Muscle of leg (tissue), 3 donors: ENCODE measurements at regions not wholly inside any gene's neighbourhood (a gene's known extent, or its start where the extent isn't known, plus 50 kb on each side); places are given as distances from the start of the nearest gene placed in this dataset.
A peak's percentile ranks its signal among the peaks of the same experiment; 100 is the strongest.

Experiments used
- DNase-seq: peaks from one replicate; pipeline ENCODE4 v3.0.0; 2013
- H3K27ac ChIP-seq: one replicate; pipeline ENCODE4 v1.5.1; 2013; ENCODE audit warnings: mild to moderate bottlenecking, low read length, control low read depth
- H3K27me3 ChIP-seq: one replicate; pipeline ENCODE4 v1.6.1; 2013; ENCODE audit warnings: low read length; ENCODE audit not compliant: control insufficient read depth, insufficient read depth
- H3K36me3 ChIP-seq: one replicate; pipeline ENCODE4 v1.6.1; 2013; ENCODE audit warnings: low read length; ENCODE audit not compliant: control insufficient read depth, insufficient read depth
- H3K4me1 ChIP-seq: one replicate; pipeline ENCODE4 v1.6.1; 2013; ENCODE audit warnings: low read length; ENCODE audit not compliant: control insufficient read depth, insufficient read depth
- H3K4me3 ChIP-seq: one replicate; pipeline ENCODE4 v1.5.1; 2013; ENCODE audit warnings: low read length, control low read depth
- H3K9me3 ChIP-seq: replicated peaks from 2 replicates; pipeline ENCODE4 v1.6.1; 2013; ENCODE audit warnings: low read depth, low read length; ENCODE audit not compliant: control insufficient read depth
- WGBS: methylation state at CpG from one replicate; pipeline ENCODE4 v1.1.5; 2013; ENCODE audit warnings: missing lambda C conversion rate; ENCODE audit not compliant: insufficient coverage; 5-methylcytosine and 5-hydroxymethylcytosine counted together

DNA sequence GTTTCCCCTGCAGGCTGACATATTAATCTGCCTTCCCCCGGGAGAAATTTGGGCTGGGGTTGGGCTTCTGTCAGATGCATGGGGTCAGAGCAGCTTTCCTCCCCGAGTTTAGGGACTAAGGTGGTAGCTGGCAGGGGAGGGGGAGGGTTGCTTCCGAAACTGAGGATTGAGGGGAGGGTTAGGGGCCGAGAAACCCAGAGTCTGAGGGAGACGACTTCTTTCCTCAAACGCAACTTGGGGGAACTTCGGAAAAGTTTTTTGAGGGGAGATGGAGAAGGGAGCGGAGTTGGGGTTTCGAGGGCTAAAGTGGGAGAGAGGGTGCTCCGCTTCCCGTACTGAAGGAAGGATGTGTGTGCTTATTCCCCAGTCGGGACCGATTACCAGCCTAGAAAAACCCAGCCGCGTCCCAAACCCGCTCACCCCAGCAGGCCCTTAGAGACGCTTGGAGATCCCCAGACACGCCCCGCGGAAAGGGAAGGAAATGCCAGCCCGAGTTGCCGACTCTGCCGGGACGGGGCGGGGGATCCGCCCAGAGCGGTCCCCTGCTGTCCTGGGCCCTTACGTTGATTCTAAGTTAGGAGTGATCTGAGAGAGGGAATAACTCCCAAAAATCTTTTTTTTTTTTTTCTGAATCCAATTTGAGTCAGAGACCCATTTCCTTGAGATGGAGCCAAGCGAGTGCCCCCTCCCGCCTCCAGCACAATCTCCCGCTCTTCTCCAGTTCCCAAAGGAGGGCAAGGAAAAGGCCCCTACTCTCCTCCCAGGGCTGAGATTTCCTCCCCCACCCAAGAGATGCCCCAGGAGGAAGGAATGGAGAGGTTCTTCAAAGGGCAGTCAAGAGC, 61.9 kb downstream of the SMUG1 start:
- peak; percentile 76 for DNase-seq
- WGBS: 0% methylated on average over 6 of the region's 31 CpGs
- Histone ChIP-seq H3K4me3 (peak overlapping the region; percentile 82), H3K9me3 (no peaks in the 10 kb centered on the region), H3K27me3 (peaks cover 43% of the 10 kb centered on the region), H3K36me3 (peaks cover 8% of the 10 kb centered on the region), H3K4me1 (peaks cover 19% of the 10 kb centered on the region), H3K27ac (peak overlapping the region; percentile 59)

DNA sequence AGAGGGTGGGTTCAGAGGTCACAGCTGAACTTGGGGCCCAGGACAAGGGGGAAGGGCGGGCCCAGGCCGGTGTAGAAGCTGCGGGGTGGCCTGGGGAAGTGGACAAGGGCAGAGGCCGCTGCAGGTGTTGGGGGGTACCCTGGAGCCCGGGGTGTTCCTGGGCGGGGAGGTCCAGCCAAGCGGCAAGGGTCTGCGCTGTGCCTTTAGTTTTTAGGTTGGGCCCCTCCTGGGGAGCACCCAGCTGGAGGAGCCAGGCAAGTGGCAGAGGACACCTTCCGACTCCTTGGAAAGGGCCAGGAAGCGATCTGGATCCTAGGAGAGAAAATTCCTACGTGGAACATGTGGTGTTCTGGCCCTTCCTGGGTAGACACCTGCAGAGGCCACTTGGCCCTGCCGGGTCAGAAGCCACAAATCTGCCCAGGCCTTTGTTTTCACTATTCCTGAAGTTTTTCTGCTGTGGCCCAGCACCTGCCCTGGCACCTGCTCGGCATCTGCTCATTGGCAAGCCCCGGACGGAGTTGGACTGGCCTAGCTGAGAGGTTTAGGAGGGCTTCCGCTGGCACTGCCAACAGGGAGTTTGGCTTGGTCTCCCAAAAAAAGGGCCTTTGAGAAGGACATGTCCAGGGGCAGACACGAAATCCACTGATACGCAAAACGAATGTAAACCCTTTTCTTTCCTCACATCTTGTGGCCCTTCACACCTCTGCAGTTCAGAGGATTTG, 61.1 kb downstream of the SMUG1 start:
- DNase-seq: no peak
- Histone ChIP-seq H3K9me3 (no peaks in the 10 kb centered on the region), H3K4me1 (peaks cover 19% of the 10 kb centered on the region), H3K27ac (peak overlapping the region; percentile 35), H3K36me3 (peaks cover 8% of the 10 kb centered on the region), H3K4me3 (peak overlapping the region; percentile 82), H3K27me3 (peaks cover 46% of the 10 kb centered on the region)
- WGBS: 72% methylated on average over 18 of the region's 19 CpGs

DNA sequence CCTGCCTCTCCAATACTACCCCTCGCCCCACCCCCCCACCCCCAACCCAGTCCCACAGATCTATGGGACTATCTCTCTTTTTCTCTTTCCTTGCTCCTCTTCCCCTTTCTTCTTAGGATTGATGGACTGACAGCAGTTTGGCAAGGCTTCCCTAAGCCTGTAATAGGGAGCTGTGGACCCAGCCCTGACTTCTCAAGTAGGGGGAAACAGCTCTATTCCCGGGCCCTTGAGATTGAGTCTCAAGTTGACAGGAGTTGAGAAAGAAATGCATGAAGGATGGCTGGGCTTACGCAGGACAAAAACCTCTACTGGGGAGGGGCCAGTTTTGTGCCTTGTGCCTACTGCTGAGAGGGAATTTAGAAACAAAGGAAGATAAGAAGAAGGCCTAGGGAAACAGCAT, 60.4 kb downstream of the SMUG1 start:
- DNase-seq: peak; percentile 19
- Histone ChIP-seq H3K9me3 (no peaks in the 10 kb centered on the region), H3K4me1 (peaks cover 19% of the 10 kb centered on the region), H3K4me3 (no peak overlapping the region), H3K27ac (no peak overlapping the region), H3K36me3 (peaks cover 10% of the 10 kb centered on the region), H3K27me3 (peaks cover 46% of the 10 kb centered on the region)
- WGBS: 55% methylated on average over 2 of the region's 3 CpGs

DNA sequence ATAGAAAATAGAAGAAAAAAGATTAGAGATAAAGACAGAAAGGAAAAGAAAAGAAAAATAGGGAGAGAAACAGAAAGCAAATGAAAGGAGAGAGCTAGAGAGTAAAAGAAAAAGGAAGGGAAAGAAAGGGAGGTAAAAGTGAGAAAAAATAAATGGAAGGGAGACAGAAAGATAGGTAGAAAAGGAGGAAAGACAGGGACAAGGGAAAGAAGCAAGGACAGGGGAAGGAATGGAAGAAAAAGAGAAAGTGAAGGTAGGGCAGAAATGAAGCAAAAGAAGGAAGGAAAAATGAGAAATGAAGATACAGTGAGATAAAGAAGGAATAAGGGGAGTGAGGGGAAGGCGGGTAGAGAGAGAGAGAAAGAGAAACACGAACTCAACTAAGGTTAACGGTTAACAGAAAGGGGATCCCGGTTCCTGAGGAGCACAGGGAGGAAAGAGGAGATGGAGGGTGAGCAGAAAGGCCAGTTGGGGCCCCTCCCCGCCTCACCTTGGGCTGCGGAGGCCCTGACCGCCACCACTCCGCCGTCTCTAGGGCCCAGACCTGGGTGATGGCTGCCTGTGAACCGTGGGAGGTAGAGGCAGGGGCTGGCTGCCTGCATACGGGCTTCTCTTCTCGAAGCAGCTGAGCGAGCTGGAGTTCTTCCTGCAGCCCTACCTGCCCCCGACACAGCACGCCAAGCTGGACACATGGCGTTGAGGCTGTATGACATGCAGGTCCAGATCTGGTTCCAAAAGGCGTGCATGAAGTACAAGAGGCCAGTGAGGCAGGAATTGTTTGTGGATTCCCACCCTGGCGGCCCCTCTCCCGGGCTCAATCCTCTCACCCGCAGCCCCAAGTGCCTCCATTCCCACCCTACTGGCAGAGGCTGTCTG, 59.5 kb downstream of the SMUG1 start:
- no peak for DNase-seq
- WGBS: 60% methylated on average over 12 of the region's 20 CpGs
- H3K27me3 ChIP-seq: peaks cover 47% of the 10 kb centered on the region
- H3K4me1 ChIP-seq: peaks cover 19% of the 10 kb centered on the region
- H3K4me3 ChIP-seq: no peak overlapping the region
- no peaks in the 10 kb centered on the region for H3K9me3 ChIP-seq
- peaks cover 10% of the 10 kb centered on the region for H3K36me3 ChIP-seq
- no peak overlapping the region for H3K27ac ChIP-seq
